HG02759 (cell line): ENCODE measurements at regions not wholly inside any gene's neighbourhood (a gene's known extent, or its start where the extent isn't known, plus 50 kb on each side); places are given as distances from the start of the nearest gene placed in this dataset.
"Not testable (repeated sequence)": the region's sequence is repeated elsewhere in the genome, so short reads cannot be mapped to it uniquely, and the experiment has no call there.

ENCODE experiments used
- ATAC-seq: cut with Tn5 transposase; IDR thresholded peaks from one replicate; pipeline ENCODE4 v1.9.1; 2021; ENCODE audit warnings: mild to moderate bottlenecking, moderate library complexity; ENCODE audit not compliant: unreplicated experiment

- ATAC-seq, result no peak
Observed at GRCh38 chr13:109408591-109409382, 377.6 kb downstream of the IRS2 start.

- ATAC-seq, result no peak
Observed at GRCh38 chr13:109406376-109406992, 379.9 kb downstream of the IRS2 start.

GRCh38 chr13:109403012-109403421 is 383.4 kb downstream of the IRS2 start:
- ATAC-seq, result no peak

- no peak for ATAC-seq
Observed at GRCh38 chr13:109401891-109402290, 384.5 kb downstream of the IRS2 start.

GRCh38 chr13:109401307-109401706 is 385.1 kb downstream of the IRS2 start:
- no peak for ATAC-seq

GRCh38 chr13:109400624-109401257 is 385.6 kb downstream of the IRS2 start:
- ATAC-seq, result no peak

GRCh38 chr13:109400209-109400608 is 386.2 kb downstream of the IRS2 start:
- no peak for ATAC-seq

- not testable (repeated sequence) for ATAC-seq
Observed at GRCh38 chr13:109398071-109398470, 388.3 kb downstream of the IRS2 start.

- no peak for ATAC-seq
Observed at GRCh38 chr13:109397285-109397684, 389.1 kb downstream of the IRS2 start.

- ATAC-seq, result no peak
Observed at GRCh38 chr13:109396266-109396665, 390.1 kb downstream of the IRS2 start.

- no peak for ATAC-seq
Observed at GRCh38 chr13:109395014-109395413, 391.4 kb downstream of the IRS2 start.

- no peak for ATAC-seq
Observed at GRCh38 chr13:109394311-109394988, 391.9 kb downstream of the IRS2 start.

- no peak for ATAC-seq
Observed at GRCh38 chr13:109393045-109393444, 393.3 kb downstream of the IRS2 start.

- ATAC-seq, result no peak
Observed at GRCh38 chr13:109390391-109390790, 396.0 kb downstream of the IRS2 start.

- no peak for ATAC-seq
Observed at GRCh38 chr13:109389892-109390345, 396.5 kb downstream of the IRS2 start.

- no peak for ATAC-seq
Observed at GRCh38 chr13:109389456-109389855, 396.9 kb downstream of the IRS2 start.

- ATAC-seq, result no peak
Observed at GRCh38 chr13:109387471-109387870, 398.9 kb downstream of the IRS2 start.

- no peak for ATAC-seq
Observed at GRCh38 chr13:109385242-109385560, 401.2 kb downstream of the IRS2 start.

- no peak for ATAC-seq
Observed at GRCh38 chr13:109384491-109385241, 401.7 kb downstream of the IRS2 start.

GRCh38 chr13:109383683-109384082 is 402.7 kb downstream of the IRS2 start:
- no peak for ATAC-seq
